ENCODE measurements at regions not wholly inside any gene's neighbourhood (a gene's known extent, or its start where the extent isn't known, plus 50 kb on each side); places are given as distances from the start of the nearest gene placed in this dataset.

GRCh38 chr5:116970318-116970717, 395.7 kb upstream of the SEMA6A start:
- TF ChIP-seq POLR2A (IDR thresholded peaks at IDR 0.05) (no peak), CTCF (IDR thresholded peaks at IDR 0.05) (no peak)
